Left colon (tissue), 2 donors: ENCODE measurements at regions not wholly inside any gene's neighbourhood (a gene's known extent, or its start where the extent isn't known, plus 50 kb on each side); places are given as distances from the start of the nearest gene placed in this dataset.

Source experiments
- ATAC-seq: fragments of 200-7000 bp; cut with Tn5 transposase; one replicate; pipeline ENCODE4 v1.9.1; 2020; ENCODE audit warnings: mild to moderate bottlenecking, moderate library complexity
- DNase-seq, 2 donors: peaks; one replicate each; pipeline ENCODE4 v3.0.0-alpha.2; 2020
- intact Hi-C, 2 donors: fragments of 100-400 bp; cut with DNase I in 1 of 2; cut with micrococcal nuclease in 1 of 2; formaldehyde crosslinking; loops; one replicate each; pipeline versions ENCODE4 v1.11.2 to v1.14.0; 2022; cut with DNase I, micrococcal nuclease
- donor health status: DM: no; HTN: no; CAD: no.
- donor health status: DM: yes; HTN: yes; CAD: no.

DNA sequence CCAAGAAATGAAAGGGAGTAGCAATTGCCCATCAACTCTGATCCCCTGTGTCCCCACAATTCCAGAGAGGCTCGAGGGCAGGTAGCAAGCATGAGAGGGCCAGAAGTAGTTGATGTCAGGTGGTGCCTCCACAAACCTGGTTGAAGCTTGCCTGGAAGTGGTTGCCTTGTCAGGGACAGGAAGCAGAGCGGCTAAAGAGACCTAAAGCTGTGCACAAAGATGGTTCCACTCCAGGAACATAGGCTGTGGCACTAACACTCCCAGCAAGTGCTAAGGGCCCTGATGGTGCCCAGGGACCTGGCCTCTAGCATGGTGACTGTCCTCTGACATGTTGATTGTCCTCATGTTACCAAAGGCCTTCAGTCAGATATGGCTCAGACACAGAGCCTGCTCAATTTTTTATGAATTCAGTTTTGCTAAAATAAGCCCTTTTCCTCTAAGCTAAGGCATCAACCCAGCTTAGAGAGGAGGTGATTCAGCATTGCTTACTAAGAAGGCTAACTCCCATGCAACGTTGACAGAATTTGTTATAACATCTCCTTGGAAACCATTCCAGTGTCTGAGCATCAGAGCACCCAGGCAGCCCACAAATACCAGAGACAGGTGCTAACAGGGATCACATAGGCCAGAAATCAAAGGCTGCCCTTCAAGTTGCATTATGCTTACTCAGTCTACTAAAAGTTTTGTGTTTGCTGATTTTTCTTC is 196.3 kb upstream of the ARHGAP20 start:
- DNase-seq: no peak
- no peak for ATAC-seq
- intact Hi-C loops: no loop called here

DNA sequence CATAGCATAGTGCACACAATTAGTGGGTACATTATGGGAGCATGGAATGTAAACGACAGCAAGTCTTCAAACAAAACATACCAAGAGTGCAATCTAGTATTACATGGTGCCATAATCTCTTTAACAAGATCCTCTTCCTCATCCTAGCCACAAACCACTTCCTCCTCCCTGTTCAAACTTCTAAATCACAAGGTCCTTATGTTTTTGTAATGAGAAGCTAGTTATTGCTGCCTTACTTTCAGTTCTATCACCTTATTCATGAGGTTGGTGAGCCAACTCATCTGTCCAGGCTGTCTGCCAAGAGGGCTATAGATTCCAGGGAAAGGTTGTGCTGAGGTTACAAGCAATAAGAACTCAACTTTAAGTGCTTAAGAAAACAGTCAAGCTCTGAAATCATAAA is 195.4 kb upstream of the ARHGAP20 start:
- peak; percentile 98 for ATAC-seq
- peak; percentile 58 to 72 for DNase-seq
- intact Hi-C loops: no loop called here

DNA sequence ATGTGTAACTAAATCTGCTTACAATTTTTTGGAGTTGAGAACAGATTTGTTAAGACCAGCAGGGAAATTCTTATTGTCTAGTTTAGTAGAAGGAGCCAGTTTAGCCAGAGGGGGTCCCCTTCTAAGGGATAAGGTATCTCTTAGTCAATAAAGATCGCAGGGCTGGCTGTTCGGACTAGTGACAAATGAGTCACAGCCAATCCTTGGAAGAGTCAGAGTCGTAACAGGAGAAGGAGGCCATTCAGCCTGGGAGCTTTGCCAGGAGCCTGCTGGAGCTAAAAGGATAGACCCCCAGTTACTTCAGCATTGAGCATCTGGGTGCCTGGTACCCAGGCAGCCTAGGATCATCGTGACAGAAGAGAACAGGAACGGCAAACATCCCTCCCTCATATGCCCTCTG is 191.6 kb upstream of the ARHGAP20 start:
- ATAC-seq (no peak), DNase-seq (no peak)
- intact Hi-C loops: no loop called here

DNA sequence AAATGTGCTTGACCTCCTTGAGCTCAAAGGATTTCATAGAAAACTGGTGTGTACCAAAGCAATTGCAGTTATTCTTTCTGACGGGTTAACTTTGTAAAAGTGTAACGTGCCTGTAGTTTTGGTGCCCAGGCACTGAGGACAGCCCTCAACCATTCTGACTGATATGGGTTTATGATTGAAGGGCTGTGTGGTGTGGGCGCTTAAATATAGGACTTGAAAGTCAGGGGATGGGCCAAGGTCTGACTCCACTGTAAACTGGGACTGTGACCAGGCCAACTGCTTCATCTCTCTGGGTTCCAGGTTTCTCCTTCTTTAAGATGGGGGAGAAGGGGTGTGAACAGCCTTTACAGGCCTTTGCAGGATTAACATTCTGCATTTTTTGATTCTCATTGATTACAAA is 191.1 kb upstream of the ARHGAP20 start:
- DNase-seq (no peak), ATAC-seq (no peak)
- intact Hi-C loops: no loop called here

DNA sequence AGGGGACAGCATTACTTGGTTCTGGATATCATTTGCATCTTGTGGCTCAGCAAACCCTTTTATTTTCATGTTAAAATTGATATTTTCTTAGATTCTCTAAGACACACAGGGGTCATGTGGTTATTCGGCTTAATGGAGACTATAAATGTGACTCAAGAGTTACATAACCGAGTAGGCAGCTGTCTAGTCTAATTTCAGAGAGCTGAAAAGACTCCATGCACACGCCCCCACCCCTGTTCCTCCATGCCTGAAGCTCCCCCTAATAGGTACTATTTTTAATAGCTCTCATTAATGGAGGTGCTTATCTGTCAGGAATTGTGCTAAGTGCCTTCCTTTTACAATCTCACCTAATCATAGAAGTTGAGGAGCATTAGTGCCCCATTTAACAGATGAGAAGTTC is 189.2 kb upstream of the ARHGAP20 start:
- DNase-seq: no peak
- intact Hi-C loops: no loop called here
- ATAC-seq: no peak

DNA sequence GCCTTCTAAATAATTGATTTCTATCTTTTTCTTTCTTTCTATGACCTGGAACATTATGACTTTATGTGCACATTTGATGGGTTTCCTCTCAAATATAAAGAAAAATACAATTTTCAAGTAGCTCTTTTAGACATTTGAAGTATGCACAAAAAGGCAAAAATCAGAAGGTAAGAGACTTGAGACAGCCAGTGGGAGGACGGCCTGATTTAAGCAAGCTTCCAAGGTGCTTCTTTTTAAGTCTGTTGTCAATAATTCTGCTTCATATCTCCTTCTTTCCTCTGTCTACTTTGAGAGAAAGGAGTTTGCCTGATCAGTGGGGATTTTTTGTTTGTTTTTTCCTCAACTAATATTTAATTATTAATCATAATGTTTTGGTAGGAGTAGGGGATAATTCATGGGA is 188.2 kb upstream of the ARHGAP20 start:
- ATAC-seq (no peak), DNase-seq (no peak)
- intact Hi-C loops: no loop called here

DNA sequence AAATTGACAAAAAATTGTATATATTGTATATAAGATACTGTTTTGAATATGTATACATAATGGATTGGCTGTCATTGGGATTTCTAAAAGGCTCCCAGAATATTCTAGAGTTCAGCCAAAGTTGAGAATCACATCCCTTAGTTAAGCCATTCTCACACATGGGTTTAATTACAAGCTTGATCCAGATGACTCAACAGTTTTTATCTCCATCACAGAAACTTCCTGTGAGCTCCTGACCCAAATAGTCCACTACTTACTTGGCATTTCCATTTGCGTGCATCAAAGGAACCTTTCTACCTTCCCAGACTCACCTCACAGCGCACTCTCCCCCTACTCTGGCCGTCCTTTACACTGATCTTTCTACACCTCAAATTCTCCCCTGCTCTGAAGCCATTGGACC is 184.8 kb upstream of the ARHGAP20 start:
- ATAC-seq (no peak), DNase-seq (no peak)
- intact Hi-C loops: no loop called here

DNA sequence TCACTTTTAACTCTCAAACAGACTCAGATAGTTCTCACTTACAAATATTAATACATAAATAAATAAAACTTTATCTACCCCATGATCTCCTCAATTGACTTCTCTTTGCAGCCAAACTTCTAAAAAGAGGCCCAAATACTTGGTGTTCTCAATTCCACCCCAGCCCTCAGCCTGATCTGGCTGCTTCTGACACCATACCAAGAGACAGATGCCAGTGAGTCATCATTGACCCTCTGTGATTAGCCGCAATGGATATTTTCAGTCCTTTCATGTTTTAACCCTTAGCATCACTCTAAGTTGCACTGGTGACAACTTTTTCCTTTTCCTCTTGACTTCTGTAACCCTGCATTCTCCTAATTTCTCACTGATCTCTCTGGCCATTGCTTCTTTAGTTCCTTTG is 184.1 kb upstream of the ARHGAP20 start:
- intact Hi-C loops: no loop called here
- DNase-seq: no peak
- ATAC-seq: no peak

DNA sequence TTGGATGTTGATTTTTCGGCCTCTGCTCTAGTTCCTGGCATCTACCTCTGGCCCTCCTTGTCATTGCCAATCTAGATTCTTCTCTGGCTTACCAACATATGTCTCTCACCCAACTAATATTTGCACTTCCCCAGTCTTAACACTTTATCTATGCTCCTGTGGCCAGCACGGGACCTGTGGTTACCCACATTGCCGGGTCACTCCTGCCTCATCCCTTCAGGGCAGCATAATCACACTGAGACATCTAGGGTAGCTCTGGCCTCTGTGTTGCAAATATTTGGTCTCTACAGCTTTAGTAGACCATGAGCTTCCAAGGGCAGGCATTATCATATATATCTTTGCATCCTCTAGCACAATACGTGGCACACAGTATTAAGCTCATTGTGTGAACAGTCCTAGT is 182.0 kb upstream of the ARHGAP20 start:
- DNase-seq: no peak
- intact Hi-C loops: no loop called here
- ATAC-seq: no peak

DNA sequence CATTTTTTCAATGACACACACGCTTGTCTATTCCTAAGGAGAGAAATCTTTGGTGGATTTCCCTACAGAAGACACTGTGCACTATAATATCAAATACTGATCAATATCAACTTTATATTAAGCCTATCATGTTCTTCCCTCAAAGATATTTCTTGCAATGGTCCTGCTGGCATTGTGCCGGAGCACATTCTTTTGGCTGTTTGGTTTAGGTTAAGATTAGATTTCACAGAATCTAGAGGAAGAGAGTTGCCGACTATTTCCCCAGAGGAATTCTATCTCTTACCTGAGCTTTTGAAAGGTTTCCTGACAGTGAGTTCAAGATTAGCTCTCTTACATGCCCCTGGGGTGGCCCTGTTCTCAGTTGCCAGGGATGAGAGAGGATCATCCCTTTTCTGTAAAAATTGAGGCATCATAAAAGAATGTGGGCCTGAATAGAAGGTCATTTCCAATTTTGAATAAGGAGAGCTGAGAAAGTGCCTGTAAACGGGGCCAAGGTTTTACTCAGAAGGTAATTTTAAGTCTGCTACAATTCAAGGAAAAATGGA is 180.6 kb upstream of the ARHGAP20 start:
- ATAC-seq: no peak

DNA sequence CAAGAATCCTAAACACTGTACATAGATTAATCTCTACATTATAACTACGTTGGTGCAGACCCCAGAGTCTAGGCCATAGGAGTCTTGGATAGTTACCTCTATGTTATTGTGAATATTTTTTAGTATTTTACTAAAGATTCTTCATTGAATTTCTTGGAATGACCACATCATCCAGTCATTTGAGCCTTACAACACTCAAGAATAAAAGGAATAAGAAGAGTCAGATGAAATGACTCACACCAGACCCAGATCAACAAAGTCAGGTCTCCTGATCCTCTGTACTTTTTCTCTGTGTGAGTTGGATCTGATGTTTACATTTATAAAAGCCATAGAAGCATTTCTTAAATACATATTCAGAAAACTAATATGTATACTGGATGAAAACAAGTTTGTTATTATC is 179.2 kb upstream of the ARHGAP20 start:
- intact Hi-C loops: no loop called here
- DNase-seq (no peak), ATAC-seq (peak; percentile 24)

More for the DNA sequence above, 180.6 kb upstream of the ARHGAP20 start:
- DNase-seq: no peak
- intact Hi-C loops: no loop called here

DNA sequence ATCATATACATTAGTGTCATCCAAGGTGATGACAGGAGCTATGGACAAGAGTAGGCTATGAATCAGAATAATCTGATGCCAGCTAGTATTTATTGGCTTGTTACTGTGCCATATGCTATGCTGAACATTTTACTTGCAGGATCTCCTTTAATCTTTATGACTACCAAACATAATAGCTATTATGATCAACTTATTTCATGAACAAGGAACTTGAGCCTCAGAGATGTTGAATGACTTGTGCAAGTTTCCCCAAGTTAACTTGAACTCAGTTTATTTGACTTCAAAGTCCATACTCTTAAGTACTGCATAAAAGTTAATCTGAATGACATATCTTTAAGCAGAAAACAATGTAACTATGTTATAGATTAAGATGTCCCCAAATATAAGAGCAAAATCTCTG is 178.8 kb upstream of the ARHGAP20 start:
- ATAC-seq (peak; percentile 95), DNase-seq (no peak)
- intact Hi-C loops: no loop called here

DNA sequence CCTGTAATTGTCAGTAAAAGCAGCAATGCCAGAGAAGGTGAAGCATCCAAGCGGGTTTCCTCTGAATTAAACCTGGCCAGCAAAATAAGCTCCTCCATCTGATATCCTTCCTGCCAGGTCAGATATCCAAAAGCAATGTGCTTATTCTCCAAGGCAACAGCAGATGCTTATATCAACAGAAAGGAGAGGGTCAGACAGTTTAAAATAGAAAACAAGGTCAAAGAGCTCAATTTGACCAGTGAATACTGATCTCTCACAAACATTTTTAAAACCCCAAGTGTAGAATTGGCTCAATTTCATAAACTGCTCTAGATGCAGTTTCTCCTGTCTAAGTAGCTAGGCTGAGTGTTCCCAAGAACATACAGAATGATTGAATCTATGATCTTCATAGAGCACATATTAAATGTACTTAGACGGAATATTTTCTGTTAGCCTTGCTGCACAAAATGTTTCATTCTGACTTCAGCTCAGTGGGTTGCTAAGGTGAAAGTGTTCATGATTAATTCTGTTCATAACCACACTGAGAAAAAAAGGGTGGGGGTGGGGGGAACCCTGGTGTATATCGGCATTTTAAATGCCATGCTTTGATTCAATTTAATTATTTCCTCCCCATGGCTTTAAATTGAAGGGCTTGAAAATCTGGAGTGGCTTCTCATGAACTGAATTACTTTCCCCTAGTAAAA is 174.2 kb upstream of the ARHGAP20 start:
- intact Hi-C loops: no loop called here
- no peak for DNase-seq
- no peak for ATAC-seq

DNA sequence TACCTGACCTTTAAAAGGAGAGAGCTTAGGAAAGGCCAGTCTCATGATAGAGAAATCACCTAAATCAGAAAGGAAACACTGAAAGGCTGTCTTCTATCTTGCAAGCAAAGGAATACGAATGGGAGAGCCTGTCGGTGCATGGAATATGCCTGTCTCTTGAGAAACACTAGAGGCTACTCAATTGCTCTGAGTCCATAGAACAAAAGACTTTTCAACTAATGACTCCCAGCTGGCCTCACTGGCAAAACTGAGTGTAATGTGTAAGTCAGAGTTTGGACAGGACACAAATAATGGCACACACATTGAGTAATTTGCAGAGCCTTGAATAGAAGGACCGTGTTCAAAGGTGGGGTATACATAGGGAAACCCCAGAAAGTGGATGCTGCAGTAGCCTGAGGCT is 171.0 kb upstream of the ARHGAP20 start:
- ATAC-seq: no peak
- intact Hi-C loops: no loop called here
- DNase-seq: no peak

DNA sequence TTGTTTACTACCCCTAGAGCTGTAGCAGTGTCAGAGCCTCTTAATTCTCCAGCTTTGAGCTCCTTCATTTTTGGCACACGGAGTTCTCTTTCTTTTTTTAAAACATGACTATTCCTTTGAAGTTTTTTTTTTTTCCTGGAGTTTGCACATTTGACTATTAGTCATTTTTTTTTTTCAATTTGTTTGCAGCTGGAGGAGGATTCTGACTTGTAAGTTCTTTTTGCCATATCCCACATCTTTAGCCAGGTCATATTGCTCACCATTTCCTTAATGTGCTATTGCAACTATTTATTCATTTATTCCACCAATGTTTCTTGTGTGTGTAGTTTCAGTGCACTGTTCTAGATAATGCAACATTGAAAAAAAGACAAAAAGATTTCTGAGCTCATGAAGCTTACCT is 166.3 kb upstream of the ARHGAP20 start:
- intact Hi-C loops: no loop called here
- DNase-seq (no peak), ATAC-seq (no peak)

DNA sequence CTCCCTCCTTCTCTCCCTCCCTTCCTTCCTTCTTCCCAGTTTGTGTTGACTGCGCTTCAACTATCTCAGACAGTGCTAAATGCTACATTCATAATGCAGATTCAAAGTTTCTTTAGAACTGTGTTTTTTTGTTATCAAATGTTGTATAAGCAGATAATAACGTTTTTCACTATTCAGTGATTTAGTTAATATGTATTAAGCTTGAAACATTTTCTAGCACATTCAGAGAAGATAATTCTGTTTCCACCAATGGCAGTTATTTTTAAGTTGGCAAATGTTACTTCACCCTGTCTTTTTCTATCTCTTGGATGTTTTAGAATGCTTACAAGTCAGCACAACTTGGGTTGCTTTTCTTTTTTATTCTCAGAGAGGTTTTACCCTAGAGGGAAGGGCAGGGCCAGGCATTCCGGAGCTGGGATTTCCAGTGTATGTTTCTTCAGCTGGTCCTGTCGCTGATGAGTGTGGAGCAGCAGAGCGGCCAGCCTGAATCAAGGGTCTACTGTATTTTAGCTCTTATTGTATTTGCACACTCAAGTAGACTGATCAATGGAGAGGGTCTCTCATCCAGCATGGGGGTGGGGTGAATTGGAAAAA is 162.3 kb upstream of the ARHGAP20 start:
- ATAC-seq (no peak), DNase-seq (no peak)
- intact Hi-C loops: no loop called here

DNA sequence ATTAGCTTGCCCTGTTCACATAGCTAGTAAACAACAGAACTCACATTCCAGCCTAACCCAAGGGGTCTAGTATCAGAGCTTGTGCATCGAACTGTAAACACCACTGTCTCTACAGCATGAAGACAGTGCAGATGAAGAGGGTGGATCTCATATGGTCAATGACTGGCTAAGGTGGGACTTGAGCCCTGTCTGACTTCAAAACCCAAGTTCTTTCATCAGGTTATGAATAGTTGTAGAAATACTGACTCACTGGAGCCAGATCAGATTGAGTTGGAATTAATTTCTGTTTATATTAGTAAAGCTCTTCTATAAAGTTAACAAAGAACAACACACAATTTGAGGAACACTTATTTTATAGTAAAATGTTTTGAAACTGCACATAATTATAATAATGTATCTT is 161.7 kb upstream of the ARHGAP20 start:
- ATAC-seq (no peak), DNase-seq (no peak)
- intact Hi-C loops: no loop called here

DNA sequence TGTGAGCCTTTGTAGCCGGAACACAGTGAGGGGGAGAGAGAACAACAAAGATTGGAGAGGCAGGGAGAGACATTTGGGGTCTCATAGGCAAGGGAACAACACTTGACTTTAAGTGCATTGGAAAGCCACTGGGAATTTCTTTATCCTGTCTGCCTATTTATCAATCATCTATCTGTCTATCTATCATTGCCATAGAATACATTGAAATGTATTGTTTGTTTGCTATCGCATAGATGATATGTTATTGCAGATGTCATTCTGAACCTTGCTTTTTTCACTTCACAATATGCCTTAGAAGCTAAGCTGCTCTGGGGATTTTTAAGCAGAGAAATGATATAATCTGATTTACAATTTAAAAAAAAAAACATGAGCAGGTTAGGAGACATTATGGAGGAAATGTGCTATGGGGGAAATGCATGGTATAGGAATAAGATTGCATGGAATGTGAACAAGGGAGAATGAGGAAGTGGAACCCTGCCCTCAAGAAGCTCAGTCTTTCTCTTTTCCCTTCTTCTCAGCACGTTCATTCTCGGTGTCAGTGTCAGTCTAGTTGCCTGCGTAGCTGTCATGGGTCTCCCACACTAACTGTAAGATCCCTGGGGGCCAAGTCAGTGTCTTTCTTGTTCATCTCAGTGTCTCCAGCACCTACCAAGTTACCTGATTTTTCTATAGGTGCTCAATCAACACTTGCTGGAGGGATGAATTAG is 158.7 kb upstream of the ARHGAP20 start:
- no peak for DNase-seq
- intact Hi-C loops: no loop called here
- no peak for ATAC-seq

DNA sequence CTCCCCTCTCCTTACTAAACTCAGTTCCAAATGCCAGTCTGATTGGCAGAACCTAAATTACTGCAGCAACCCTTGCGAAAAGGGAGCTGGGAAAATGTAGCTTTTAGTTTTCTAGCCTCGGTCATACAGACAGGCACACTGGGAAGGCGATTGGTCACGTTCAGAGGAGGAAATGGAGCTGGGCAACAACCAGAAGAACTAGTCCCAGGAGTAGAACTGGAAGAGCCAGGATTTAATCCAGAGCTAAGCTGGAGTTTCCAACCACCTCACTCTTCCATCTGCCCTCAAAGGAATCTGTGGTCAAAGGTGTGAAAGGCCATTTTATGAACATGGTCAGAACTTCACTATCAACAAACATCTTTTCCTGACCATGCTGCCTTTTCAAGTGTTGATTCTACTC is 155.7 kb upstream of the ARHGAP20 start:
- no peak for DNase-seq
- no peak for ATAC-seq
- intact Hi-C loops: no loop called here

DNA sequence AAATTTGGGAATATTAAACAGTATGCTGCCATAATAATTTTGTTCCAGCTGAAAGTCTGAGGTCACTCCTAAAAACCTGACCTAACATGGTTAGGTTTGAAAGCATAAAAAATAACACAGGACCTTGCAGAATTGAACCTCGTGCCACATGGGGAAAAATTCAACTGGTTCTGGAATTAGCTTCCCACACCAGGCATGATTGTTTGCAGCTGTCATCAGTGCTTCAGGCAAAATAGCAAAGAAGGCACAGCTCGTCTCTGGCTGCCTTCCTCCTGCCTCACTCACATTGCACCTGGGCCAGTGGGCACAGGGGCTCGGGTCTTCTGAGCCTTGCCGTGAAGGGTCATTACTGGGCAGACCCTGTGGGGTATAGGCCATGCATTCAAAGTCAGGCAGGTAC is 153.8 kb upstream of the ARHGAP20 start:
- no peak for ATAC-seq
- DNase-seq: no peak
- intact Hi-C loops: no loop called here
